RWPE1 (cell line): ENCODE measurements at regions not wholly inside any gene's neighbourhood (a gene's known extent, or its start where the extent isn't known, plus 50 kb on each side); places are given as distances from the start of the nearest gene placed in this dataset.
A peak's percentile ranks its signal among the peaks of the same experiment; 100 is the strongest.

Experiments used
- CTCF ChIA-PET: fragments of 350-600 bp; sonication (Branson Sonifier 250); formaldehyde crosslinking; extraction: SDS; loops from one replicate; lab custom pipeline; 2021; lab: Yijun Ruan, JAX
- POLR2A ChIA-PET: fragments of 400-600 bp; formaldehyde crosslinking; extraction: SDS; loops from one replicate; lab custom pipeline; 2020; ENCODE audit warnings: antibody characterized with exemption; ENCODE audit not compliant: low non-redundant PET; lab: Yijun Ruan, JAX
- DNase-seq: peaks from one replicate; pipeline ENCODE4 v3.0.0; 2012; ENCODE audit warnings: low spot score
- H3K27ac ChIP-seq: fragments of 450-650 bp; 2 replicates; pipeline ENCODE4 v1.5.1; 2017
- CTCF ChIP-seq: fragments of 450-650 bp; conservative IDR thresholded peaks from 2 replicates; pipeline ENCODE4 v1.5.1; 2017; ENCODE audit warnings: low read depth, mild to moderate bottlenecking

GRCh38 chr10:78775891-78776290 lies 292.9 kb upstream of the ZMIZ1 start:
- H3K27ac ChIP-seq = no peak overlapping the region
- POLR2A ChIA-PET = interaction anchor here (0.6 kb wide), 2 partner anchors 22 to 295 kb away, joined by 3 to 4 read pairs; no protein-coding TSS in a partner anchor
- CTCF ChIA-PET = no interaction called here
- TF ChIP-seq CTCF = no peak
- DNase-seq = no peak

- no peak for TF ChIP-seq CTCF
- POLR2A ChIA-PET = no interaction called here
- no peak for DNase-seq
- CTCF ChIA-PET = interaction anchor here (0.6 to 0.9 kb wide), 2 partner anchors 419 to 1171 kb away, joined by 3 read pairs; no protein-coding TSS in a partner anchor
- no peak overlapping the region for H3K27ac ChIP-seq
Measured at GRCh38 chr10:78776756-78777155, 292.0 kb upstream of the ZMIZ1 start.

- no peak for TF ChIP-seq CTCF
- DNase-seq = no peak
- ChIA-PET CTCF (interaction anchor here (0.6 to 0.9 kb wide), 2 partner anchors 418 to 1172 kb away, joined by 3 read pairs; no protein-coding TSS in a partner anchor), POLR2A (no interaction called here)
- H3K27ac ChIP-seq = peak overlapping the region; percentile 25; the same call in 1 of the 2 replicates
Measured at GRCh38 chr10:78777466-78777865, 291.3 kb upstream of the ZMIZ1 start.

- CTCF ChIA-PET = no interaction called here
- TF ChIP-seq CTCF = no peak
- DNase-seq = no peak
- peak overlapping the region; percentile 25; the same call in 1 of the 2 replicates for H3K27ac ChIP-seq
- POLR2A ChIA-PET = no interaction called here
Measured at GRCh38 chr10:78777867-78778266, 290.9 kb upstream of the ZMIZ1 start.

GRCh38 chr10:78778444-78779338 lies 290.1 kb upstream of the ZMIZ1 start:
- CTCF ChIA-PET = interaction anchor here (0.6 to 1.6 kb wide), 2 partner anchors 19 to 286 kb away, joined by 3 read pairs; no protein-coding TSS in a partner anchor
- H3K27ac ChIP-seq = no peak overlapping the region
- POLR2A ChIA-PET = interaction anchor here (0.7 kb wide), 1 partner anchor 18 kb away, joined by 3 read pairs; no protein-coding TSS in a partner anchor
- DNase-seq = no peak
- TF ChIP-seq CTCF = no peak

GRCh38 chr10:78779339-78779955 lies 289.3 kb upstream of the ZMIZ1 start:
- CTCF ChIA-PET = interaction anchor here (0.6 to 1.6 kb wide), 2 partner anchors 20 to 286 kb away, joined by 3 read pairs; no protein-coding TSS in a partner anchor
- no peak for TF ChIP-seq CTCF
- DNase-seq = no peak
- POLR2A ChIA-PET = interaction anchor here (0.7 kb wide), 1 partner anchor 18 kb away, joined by 3 read pairs; no protein-coding TSS in a partner anchor
- no peak overlapping the region for H3K27ac ChIP-seq
